HG02973 (cell line): ENCODE measurements at regions not wholly inside any gene's neighbourhood (a gene's known extent, or its start where the extent isn't known, plus 50 kb on each side); places are given as distances from the start of the nearest gene placed in this dataset.
"Not testable (repeated sequence)": the region's sequence is repeated elsewhere in the genome, so short reads cannot be mapped to it uniquely, and the experiment has no call there.

Experiments used
- ATAC-seq: cut with Tn5 transposase; IDR thresholded peaks from one replicate; pipeline ENCODE4 v1.9.1; 2021; ENCODE audit warnings: moderate library complexity; ENCODE audit not compliant: unreplicated experiment

DNA sequence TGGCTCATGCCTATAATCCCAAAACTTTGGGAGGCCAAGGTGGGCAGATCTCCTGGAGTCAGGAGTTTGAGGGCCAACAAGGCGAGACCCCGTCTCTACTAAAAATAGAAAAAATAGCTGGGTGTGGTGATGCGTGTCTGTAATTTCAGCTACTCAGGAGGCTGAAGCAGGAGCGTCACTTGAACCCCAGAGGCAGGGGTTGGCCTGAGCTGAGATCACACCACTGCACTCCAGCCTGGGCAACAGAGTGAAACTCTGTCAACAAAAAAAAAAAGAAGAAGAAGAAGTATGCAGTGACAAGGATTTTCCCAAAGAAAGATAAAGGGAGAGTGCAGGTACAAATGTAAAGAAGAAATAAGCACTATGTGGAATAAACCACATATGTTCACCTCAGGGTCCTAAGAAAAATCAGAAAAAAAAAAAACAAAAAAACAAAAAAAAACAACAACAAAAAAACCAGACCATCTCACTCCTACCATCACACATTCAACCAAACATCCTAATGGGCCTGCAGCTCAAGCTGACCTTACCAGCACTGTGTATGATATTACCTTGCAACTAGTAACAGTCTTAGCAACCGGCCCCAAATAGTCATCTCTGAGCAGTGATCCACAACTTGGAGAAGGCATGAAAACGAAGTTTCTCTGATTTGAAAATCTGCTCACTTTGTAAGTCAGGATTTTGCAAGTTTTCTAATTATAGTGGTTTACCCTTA is 296.7 kb upstream of the PROK2 start:
- ATAC-seq = peak; percentile 6

DNA sequence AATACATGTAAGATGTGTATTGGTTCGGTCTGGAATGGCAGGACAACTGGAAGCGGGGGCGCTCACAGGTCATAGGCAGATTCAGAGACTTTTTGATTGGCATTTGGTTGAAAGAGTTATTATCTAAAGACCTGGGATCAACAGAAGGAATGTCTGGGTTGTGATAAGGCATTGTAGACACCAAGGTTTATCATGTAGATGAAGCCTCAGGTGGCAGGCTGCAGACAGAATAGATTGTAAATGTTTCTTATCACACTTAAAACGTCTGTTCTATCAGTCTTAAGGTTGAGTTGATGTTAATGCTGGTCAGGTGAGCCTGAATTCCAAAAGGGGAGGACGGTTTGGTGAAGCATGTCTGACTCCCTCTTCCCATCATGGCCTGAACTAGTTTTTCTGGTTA is 295.9 kb upstream of the PROK2 start:
- ATAC-seq = no peak

DNA sequence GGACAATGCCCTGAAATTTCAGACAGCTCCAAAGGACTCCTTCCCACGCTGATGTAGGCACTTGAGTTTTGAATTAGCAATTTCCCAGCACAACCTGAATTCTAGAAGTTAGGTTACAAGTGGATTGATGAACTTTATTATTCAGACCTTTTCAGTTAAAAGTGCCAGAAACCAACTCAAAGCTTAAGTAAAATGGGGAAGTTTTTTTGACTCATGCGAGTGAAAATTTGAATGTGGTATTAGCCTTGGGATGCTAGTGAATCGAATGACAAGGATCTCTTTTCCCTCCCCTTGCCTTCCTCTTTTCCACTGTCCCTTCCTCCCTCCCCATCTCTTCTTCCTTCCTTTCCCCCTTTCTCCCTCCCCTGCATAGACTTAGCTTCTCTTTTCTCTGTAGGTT is 295.1 kb upstream of the PROK2 start:
- ATAC-seq = no peak

DNA sequence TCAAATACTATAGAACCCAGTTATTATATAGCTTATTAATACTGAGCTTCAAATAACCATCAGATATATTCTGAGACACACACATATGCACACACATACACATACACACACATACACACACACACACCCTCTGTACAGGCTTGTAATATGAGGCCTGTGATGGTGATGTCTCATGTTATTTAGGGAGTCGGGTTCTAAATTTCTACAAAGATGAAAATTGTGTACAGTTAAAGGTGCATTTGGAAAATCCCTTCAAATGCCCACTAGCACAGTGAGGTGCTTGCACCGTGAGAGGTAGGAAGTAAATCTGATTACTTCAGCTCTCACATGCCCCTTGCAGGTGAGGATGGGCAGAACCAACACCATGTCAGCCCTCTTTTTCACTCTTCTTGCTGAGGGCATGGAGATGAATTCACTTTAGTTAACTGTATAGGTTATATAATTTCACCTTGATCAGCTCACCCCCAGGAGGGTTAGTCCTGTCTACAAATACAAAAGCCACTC is 294.5 kb upstream of the PROK2 start:
- ATAC-seq = no peak

DNA sequence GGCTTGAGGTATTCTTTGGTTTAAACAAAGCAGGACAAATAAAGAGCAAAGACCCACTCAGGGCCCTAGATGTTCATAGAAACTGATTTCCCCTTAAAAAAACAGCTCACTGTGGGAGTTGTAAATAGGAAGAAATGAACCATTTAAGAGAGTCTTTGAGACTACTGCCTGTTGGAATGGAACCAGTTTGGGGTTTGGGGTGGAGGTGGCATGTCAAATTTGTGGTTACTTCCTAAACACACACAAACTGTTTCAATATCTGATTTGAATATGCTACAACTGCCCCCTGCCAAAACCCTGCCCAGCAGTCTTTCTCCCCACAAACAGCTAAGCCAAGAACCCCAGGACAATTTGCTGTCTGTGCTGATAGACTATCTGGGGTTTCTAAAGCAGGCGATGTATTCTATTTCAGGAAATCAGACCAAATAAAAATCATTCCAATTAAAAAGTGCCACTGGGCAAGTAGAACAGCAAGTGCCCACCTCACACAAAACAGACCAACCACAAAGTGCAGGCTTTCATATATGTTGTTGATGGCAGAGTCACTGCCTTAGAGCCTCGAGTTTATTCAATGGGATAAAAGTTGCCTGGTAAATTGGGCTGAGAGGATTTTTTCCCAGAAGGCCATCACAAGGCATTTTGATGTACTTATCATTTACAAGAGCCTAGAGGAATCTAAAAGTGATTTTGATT is 293.9 kb upstream of the PROK2 start:
- no peak for ATAC-seq

DNA sequence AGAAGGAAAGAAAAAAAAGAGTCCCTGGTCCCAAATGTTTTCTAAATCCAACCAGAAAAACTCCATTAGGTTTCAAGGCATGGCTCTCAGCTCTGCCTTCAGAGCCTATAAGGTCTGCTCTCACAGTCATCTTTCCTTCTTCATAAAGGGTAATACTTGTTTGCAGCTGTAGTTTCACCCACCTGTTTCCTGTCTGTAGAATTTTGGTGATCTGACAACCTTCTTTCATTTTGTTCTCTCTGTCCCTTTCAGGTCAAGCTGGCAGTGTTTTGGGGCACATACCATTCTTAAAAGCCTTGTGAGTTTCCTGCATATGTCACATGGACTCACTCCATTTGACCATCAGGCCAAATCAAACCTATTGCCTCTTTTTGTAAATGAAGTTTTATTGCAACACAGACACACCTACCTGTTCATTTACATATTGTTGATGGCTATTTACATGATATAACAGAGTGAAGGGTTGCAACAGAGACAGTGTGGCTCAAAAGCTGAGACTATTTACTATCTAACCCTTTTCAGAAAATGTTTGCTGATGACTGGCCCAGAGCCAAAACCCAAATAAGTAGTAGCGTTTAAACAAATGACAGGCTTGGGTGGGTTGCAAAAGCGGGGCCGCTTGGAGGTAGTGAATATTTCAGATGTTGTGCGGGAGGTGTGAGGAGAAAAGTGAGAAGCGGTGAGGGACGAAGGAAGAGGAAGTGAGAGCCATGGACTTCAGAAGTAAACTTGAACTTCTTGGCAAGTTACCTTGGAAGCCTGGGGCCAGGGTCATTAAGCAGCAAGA is 292.7 kb upstream of the PROK2 start:
- peak; percentile 32 for ATAC-seq

DNA sequence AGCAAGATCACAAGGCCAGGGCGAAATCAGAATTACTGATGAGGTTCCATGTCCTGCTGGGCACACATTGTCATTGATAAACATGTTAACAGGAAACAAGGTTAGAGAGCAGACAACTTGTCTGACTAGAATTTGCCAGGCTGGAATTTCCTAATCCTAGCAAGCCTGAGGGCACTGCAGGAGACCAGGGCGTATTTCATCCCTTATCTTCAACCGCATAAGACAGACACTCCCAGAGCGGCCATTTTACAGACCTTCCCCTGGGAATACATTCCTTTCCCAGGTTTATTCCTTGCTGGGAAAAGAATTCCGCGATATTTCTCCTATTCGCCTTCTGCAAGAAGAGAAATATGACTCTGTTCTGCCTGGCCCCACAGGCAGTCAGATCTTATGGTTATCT is 290.9 kb upstream of the PROK2 start:
- ATAC-seq = not testable (repeated sequence)

DNA sequence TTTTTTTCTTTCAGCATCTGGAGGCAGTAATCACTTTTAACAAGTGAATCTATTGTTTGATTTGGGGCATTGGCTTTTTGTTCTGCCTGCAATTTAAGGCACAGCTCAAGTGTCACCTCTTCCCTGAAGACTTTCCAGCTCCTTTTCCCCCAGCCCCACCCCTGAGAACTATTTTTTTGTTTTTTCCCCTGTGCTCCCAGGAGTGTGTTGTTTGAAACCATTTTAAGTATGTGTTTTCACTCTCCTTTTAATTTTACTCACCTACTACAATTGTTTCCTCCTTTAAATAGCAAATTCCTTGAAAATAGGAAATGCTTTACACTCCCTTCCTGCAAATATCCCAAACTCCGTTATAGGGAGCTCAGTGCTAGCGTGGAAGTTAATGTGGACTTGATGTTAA is 286.7 kb upstream of the PROK2 start:
- no peak for ATAC-seq

DNA sequence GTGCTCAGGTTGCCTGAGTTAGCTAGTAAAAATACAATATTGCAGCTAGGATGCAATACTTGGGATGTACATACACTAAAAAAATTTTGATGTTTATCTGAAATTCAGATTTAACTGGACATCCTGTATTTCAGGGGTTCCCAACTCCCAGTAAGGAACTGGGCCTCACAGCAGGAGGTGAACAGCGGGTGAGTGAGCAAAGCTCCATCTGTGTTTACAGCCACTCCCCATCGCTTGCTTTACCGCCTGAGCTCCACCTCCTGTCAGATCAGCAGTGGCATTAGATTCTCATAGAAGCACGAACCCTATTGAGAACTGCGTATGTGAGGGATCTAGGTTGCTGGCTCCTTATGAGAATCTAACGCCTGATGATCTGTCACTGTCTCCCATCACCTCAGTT is 285.1 kb upstream of the PROK2 start:
- no peak for ATAC-seq

DNA sequence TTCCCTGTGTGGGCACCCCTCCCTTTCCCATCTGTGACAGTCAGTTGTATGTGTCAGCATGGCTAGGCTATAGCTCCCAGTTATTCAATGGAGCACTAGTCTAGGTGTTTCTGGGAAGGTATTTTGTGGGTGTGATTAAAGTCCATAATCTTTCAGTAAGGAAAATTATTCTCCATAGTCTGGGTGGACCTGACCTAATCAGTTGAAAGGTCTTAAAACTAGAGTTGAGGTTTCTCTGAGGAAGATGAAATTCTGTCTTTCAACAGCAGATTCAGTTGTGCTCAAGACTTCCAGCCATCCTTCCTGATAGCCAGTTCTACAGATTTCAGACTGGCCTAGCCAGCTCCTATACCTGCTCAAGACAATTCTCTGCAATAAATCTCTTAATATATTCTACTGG is 284.6 kb upstream of the PROK2 start:
- no peak for ATAC-seq

DNA sequence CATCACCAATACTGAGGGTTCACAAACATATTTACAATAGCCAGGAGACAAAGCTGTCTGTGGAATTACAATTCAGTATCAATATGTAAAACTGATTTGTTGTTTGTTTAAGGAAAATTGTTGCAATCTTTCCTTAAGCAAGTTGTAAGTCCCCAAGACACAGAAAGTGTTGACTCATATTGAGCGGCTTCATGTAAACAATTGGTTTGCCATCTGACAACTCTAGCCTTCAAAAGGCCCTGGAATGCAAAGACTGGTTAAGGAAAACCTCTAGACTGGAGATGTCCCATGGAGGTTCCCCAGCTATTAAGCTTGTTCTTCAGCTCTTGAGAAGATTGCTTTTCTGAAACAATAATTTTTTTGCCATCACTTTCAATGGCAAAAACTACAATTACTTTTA is 283.7 kb upstream of the PROK2 start:
- ATAC-seq = no peak

DNA sequence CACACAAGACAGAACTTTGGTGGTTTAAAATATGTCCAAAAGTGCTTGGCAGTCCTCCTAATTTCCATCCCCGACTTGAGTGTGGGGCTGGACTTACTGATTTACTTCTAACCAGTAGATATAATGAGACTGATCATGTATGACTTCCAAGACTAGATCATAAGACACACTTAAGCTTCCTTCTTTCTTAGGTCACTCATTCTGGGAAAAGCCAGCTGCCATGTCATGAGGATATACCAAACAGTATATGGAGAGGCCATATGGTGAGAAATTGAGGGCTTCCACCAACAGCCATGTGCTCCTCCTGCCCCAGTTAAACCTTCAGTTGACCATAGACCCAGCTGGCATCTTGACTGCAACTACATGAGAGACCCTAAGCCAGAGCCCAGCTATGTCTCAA is 282.8 kb upstream of the PROK2 start:
- no peak for ATAC-seq

DNA sequence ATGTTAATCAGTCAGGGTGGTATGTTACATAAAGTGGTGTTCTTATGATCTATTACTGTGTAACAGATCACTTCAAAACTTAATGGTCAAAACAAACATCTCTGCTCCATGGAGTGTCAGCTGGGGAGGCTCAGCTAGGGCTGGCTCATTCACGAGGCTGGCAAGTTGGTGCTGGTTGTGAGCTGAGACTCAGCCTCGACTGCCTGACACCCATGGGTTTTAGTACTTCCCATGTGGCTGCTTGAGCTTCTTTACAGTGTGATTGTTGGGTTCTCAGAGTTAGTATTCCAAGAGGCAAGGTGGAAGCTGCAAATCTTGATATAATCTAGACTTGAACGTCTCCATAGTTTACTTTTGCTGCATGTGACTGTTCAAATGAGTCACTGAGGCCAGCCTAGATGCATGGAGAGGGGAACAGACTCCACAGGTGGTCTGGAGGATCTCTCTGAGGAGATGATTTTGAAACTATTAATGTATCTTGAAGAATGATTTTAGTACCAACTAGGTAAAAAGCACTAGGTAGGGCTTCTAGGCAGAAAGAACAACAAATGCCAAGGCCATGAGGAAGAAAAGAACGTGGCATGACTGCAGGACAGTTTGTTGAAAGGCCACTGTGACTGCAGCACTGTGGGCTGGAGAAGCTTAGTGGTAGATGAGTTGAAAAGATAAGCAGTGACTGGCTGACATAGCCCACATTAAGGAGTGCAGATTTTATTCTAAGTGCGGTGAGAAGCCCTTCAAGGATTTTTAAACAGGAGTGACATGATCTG is 281.1 kb upstream of the PROK2 start:
- ATAC-seq = no peak

DNA sequence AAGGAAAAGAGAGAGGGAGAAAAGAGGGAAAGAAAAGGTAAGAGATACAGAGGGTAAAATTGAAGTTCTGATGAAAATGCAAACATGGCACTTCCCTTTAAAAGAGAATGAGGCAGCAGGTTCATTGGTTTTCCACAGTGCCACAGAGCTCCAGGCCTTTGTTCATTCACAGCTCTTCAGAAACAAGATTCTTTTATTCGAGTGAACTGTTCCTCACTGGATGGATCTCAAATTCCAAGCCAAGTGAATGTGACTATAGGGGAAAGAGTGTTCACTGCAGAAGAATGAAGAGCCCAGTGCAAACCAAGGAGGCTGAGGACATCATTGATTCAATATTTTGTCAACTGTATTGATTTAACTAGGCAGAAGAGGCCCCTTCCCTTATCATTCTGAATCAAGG is 280.3 kb upstream of the PROK2 start:
- no peak for ATAC-seq

DNA sequence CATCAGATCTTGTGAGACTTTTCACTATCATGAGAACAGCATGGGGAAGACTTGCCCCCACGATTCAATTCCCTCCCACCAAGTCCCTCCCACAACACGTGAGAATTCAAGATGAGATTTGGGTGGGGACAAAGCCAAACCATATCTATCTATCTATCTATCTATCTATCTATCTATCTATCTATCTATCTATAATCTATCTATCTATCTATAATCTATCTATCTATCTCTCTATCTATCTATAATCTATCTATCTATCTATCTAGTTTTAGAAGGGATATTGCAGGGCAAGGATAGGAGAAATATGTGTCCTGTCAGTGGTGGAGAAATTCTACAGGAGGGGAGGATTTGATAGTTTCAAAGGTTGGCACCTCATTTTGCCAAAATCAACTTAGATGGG is 279.8 kb upstream of the PROK2 start:
- not testable (repeated sequence) for ATAC-seq

DNA sequence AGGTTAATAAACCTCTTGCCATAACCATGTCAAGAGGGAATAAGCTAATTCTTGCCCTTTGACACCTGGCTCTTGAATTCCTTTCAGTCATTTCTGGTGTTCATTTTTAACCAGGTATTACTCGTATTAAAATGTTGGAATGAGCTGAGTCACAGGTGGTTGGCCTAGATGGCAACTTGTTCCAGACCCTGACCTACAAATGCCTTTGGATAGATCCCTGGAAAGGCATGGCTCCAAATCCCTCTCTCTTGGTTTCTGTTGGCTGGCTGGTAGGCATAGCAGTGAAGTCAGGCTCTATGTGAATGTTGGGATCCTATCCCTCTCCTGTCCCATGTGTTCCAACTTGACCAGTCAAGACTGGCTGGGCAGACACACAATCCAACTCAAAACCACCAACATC is 277.1 kb upstream of the PROK2 start:
- no peak for ATAC-seq

DNA sequence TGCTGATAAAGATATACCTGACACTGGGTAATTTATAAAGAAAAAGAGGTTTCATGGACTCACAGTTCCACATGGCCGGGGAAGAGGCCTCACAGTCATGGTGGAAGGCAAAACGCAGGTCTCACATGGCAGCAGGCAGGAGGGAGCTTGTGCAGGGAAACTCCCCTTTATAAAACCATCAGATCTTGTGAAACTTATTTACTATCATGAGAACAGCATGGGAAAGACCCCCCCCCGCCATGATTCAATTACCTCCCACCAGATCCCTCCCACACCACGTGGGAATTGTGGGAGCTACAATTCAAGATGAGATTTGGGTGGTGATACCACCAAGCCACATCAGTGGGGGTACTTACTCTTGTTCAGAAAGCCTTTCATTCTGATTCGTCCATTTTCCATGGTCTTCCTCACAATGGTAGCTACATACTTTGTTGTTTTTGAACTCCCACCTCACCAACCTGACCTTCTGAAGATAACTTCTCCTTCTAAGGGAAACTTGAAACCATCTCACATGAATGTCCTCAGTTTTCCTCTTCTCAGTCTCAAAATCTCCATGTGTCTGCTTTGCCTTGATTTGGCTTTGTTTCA is 275.6 kb upstream of the PROK2 start:
- no peak for ATAC-seq

DNA sequence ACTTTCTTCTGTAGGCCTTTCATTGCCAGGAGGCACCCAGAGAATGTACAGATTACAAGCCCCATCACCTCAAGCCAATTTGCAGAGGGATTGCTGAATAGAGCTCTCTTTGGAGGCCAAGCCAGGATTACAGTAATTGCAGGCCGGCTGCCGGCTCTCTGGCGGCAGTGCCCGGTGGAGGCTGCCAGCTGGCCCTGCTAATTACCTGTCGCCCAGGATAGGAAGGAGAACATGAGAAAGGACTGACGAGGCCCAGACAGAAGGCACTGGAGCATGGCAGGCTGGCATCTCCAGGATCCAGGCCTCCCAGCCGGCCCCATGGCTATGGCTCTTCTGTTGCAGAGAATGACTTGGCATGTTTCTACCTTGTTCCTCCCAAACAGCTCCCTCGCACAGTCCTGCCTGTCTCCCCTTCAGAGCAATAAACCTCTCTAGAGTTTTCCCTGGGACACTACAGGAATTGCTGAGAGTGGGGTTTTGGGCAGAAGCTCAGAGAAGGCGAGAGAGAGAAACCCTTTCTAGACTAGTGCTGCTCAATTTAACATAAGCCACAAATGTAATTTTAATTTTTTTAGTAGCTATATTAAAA is 273.6 kb upstream of the PROK2 start:
- ATAC-seq = no peak

DNA sequence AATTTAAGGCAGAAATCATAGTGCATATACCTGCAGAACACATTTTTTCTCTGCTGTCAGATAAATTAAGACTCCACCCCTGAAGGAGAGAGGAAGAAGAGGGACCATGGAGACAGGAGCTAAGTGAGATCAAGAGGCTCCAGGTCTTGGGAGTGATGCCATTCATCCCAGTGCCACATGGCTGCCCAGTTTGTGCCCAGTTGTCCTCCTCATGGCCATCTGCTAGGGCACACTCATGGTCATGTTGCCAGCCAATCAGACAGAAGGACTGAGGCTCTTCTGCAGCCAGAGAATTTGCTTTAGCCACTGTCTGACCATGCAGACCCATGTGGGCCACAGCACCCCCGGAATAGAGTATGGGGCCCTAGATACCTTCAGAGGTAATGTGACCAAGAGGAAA is 270.5 kb upstream of the PROK2 start:
- ATAC-seq = no peak

DNA sequence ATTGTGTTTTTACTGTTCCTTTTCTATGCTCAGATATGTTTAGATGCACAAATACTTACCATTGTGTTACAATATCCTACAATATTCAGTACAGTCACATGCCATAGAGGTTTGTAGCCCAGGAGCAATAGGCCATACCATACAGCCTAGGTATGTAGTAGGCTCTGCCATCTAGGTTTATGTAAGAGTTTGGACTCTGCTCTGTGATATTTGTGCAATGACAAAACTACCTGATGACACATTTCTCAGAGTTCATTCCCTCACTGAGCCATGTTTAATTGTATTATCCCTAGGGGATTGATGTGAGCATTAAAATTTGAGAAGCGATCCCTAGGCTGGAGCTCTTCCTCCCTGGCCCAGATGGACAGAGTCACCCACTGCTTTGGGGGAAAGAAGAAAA is 270.0 kb upstream of the PROK2 start:
- no peak for ATAC-seq
